NK-92 treated with Interleukin-12 subunit alpha and Interleukin-12 subunit beta, amount 100 ng/mL, for 24 hours (cell line): ENCODE measurements at regions not wholly inside any gene's neighbourhood (a gene's known extent, or its start where the extent isn't known, plus 50 kb on each side); places are given as distances from the start of the nearest gene placed in this dataset.

Experiments
- DNase-seq: peaks from one replicate; lab custom pipeline; 2025; lab: John Stamatoyannopoulos, UW

DNA sequence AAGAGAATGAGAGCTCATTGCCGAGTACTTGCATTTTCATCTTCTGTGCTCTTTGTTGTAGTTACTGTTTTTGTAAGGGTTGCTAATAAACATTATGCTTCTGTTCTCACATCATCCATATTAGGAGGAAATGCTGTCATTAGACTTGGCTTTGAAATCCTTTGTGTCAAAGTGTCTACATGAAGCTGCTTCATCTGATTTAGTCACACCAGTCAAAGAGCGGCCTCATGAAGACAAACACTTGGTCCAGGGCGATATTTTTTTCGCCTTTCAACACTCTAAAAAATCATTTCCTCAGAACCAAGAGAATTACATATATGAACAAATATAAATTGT, 105.0 kb downstream of the SPRY2 start:
- no peak for DNase-seq

DNA sequence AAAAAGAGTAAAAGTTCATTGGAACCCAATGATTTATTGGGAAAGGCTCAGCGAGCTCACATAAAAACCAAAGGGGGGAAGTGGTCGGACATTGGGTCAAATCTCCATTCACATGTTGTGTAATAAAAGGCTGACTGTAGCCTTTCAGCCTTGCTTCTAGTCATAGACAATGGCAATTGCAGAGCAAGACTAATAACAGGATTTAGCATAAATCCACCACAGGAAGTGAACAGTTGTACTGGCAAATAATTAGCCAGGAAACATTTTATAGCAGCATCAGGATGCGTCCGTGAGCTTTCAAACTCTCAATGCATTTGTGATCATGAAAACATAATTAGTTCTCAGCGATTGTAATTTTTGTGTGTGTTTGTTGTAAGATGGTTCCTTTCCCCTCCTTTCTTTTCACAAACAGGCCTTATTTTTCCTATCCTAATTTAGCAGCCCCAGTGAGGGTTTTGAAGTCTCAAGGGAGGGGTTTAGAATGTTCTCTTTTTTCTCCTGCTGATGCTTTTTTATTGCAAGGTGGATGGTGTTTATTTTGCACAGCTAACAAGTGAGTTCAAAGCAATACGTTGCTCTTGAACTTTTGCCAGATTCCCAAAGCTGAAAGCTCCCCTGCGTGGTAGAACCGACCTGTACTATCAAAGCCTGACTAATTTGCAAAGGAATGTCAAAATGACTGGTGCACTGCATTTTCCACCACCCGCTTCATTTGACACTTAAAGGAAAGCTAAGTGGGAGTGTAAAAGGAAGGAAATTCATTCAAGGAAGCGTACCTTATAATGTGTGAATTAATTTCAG, 105.6 kb downstream of the SPRY2 start:
- no peak for DNase-seq

DNA sequence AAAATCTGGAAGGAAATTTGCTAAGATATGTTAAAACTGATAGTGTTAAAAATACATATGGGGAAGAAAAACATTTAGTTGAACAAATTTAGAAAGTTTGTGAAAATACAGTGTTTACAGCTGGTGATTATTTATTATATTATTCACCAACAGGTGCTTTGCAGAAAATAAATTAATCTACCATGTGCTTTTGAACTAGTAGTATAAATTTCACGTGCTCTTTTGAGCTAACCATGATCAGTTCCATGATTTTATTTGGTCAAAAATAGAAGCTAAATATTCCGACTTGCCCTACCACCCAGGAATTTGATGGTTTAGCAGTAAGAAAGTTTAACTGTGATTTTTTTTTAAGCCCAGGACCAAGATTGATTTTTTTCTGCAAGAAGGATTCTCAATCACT, 113.3 kb downstream of the SPRY2 start:
- no peak for DNase-seq

DNA sequence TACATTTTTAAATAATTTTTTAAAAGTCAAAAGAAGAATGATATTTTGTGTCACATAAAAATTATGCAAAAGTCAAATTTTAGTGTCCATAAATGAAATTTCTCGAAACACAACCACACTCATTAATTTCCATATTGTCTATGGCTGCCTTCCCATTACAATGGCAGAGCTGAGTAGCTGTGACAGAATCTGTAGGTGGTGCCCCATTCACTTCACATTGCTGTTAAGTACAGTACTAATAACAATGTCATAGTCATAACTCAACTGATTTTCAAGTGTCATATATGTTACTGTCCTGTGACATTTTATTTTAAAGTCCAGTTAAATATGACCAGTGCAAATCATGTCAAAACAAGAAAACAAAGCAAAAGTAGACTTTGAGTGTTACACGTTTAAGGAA, 114.3 kb downstream of the SPRY2 start:
- no peak for DNase-seq

DNA sequence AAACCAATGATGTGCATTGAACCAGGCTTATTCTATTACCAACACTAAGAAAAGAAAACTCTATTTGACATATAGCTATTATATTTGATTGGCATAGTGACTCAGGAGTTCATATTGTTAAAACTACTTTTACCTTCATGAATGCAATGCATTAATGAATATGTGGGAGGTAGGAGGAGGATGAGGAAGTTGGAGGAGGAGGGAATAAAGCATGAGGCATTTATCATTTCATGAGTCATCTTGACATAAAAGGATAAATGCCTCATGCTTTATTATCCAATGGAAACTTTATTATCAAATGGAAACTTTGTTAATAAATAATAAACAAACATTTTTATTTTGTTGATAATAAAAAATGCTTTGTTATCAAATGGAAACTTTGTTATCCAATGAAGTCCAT, 116.5 kb downstream of the SPRY2 start:
- no peak for DNase-seq

DNA sequence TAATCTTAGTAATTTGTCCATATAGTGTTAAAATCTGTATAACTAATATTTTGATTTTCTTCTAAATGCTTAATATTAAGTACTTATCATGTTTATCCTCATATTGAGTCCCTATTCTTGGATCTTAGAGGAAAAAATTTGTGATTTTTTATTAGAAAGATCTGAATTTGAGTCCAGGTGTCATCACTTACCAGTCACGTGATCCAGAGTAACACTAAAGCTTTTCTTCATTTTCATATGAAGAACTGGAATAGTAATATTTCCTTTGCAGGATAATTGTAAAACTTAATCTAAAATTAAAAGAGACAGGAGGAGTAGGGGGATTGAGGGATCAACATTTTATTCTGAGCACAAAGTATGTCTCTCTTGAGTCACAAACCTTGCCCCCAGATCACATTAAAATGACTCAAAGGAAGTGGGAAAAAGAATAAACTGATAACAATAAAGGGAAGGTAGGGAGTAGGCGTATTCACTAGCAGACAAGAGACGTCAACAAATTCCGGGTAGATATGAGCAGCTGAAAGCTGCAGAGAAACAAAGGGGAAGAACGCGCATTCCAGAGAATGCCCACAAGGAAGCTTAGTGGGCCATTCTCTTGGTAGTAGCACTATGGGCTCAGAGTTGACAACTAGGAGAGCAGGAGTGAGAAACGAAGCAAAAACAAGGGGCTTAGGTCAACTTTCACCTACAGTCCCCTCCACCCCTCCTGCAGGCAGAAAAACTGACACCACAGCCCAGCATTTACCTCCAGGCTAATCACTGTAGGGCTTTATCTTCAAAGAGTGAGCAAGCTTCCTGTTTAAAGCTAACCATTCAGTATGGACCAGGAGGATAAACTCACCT, 123.1 kb downstream of the SPRY2 start:
- DNase-seq = no peak

DNA sequence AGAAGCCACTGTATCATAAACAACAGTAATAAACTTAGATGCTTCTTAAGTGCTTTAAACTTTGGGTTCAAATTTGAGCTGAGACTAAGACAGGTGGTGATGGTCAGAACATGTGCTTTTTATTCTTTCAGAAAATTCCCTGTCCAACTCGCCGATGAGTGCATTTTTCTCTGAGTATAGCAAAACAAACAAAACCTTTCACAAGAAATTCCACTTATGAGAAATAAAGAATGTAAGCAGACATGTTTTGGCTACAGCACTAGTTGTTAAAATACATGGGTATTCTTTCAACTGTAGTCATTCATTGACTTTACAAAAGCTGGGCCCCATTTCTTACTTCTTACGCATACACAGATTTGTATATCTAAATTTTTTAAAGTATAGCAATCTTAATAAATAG, 125.6 kb downstream of the SPRY2 start:
- no peak for DNase-seq

DNA sequence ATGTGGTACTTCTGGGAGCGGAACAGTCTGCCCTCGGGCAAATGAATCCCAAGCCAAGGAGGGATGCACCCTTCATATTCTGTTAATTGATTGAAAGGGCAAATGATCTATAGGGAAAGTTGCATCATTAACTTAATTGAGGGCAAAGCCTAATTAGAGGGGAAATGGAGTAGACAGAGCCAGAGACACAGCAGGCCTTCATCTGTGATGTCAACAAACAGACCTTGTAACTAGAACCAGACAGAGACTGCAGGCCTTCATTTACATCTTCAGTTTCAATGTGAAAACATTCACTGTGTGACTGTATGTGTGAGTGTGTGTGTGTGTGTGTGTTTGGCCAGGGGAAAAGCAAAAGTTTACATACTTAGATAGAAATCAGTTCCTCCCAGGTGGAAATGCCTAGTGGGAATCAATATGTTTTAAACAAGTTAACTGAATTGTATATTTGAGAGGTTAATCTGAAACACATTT, 126.4 kb downstream of the SPRY2 start:
- no peak for DNase-seq

DNA sequence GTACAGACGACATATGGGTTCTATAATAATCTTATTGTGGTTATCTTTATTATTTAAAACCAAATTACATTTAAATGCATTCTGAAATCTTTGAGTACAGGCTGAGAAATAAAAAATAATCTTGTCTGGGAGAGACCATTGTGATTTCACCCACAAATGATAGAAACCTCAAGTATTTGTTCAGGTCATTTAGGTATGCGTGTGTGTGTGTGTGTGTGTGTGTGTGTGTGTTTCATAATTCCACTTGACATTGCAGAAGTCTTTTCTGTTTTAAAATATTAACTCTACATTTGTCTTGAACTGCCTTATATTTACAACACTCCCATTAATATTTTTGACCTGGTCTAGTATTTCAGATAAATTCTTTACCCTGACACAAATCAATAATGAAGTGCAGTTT, 126.9 kb downstream of the SPRY2 start:
- DNase-seq = no peak

DNA sequence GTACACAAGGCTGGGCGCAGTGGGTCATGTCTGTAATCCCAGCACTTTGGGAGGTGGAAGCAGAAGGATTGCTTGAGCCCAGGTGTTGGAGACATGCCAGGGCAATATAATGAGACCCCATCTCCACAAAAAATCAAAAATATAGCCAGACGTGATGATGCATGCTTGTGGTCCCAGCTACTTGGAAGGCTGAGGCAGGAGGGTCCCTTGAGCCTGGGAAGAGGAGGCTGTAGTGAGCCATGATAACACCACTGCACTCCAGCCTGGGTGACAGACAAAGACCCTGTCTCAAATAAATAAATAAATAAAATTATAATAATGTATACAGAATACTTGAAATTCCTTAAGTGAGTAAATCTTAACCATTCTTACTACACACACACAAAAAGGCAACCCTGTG, 127.7 kb downstream of the SPRY2 start:
- no peak for DNase-seq

DNA sequence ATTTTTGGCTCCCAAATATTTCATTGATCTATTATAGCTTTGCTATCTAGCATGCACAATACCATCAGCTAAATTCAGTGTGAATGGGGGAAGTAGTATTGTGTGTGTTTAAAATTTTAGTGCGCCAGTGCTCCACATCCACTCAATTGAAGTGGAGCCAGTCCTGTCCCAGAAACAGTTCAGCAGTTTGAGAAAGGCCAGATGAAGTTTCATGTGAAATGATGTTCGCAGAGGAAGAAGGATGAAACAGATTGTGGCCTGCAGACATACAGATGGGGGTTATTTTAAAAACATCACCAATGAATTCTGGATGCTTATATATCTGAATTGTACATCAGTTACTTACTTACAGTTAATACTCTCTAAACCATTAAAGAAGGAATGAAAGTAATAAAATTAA, 129.4 kb downstream of the SPRY2 start:
- no peak for DNase-seq

DNA sequence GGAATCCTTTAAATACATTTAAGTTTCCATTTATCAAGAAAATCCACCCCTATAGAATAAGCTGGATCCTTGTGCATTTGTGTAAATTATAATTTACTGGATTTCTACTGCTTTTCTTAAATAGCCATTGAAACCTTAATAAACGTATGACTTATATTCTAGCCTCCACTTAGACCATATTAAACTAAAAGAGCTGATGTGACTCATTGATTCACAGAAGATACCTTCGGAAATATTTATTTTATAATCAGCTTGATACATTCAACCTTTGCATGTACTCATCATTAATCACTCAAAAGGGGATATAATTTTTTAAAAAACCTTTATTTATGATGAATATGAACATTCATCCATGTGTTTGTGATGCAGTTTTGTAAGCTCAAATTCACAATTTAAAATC, 136.3 kb downstream of the SPRY2 start:
- DNase-seq = no peak

DNA sequence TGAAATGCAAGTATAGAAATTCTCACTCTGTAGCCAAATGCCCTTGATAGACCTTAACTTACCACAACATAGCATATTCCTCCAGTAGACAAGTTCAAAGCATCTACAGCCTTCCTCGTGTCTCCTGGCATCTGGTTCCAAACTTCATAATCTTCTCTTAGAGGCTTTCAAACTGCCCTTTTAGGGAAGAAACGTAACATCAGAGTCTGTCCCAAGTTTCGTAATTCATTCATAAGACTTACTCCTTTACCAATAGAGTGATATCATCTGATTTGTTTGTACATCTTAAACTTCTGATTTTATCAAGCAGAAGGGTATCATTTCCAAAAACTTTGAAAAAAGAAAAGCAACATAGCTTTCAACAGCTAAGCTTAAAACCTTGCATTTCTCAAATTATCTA, 137.4 kb downstream of the SPRY2 start:
- no peak for DNase-seq

DNA sequence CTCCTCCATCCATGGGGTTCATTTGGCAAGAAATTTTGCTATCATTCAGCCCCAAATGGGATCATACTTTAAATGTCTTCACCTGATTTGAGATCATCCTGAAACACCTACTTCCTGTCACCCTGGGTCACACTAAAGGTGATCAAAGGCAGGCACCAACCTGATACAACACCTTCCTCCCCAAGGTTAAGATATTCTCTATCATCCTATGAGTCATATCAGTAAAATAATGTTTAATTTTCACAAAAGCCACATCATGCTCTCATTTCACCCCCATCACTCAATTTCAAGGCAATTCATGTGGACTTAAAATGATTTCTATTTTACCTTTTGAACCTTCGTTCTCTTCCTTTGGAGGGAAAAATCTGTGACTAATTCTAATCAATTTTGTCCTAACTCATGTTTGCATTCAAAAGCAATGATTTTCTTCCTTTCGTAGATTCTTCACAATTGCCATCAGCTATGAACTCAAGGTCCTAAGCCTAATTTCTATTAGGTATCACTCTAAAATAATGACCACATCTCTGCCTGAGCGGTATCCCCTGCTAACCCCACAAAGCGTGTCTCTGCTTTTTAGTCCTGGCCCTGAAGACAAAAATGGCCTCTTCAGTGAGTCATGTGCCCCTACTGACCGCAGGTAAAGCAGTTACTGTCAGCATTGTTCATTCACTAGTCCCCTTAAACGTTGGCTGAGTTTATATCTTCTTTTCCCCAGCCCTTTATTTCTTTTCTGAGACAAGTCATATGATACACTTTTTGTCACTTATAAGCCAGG, 139.0 kb downstream of the SPRY2 start:
- DNase-seq = no peak

DNA sequence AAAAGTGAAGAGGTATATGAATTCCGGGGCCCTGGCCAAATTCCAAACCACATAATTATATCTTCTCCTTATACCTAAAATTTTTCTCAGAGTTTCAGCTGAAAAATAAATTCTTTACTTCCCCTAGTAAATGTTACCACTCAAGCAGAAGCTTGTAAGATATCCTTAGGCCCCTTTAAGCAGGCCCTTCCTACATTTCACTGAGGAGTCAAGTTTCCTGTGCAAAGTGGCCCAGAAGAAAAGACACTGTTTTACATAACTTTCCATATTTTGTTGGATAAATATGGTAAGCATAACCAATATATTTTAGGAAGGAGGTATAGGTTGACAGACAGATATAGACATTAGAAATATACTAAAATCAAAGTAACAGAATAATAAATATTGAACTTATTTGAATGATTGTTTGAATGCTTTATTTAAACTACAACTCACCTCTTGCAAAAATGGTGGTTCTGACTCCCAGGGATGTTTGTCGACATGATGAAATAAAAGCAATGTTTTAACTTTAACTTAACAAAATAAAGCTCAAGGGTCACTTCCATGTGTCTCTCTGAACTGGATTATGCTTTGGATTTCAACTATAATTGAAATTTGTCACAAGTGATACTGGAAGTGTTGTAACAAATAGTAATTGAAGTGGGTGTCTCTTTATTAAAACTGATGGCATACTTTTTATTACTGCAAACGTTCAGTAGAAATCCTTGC, 141.2 kb downstream of the SPRY2 start:
- DNase-seq = no peak

DNA sequence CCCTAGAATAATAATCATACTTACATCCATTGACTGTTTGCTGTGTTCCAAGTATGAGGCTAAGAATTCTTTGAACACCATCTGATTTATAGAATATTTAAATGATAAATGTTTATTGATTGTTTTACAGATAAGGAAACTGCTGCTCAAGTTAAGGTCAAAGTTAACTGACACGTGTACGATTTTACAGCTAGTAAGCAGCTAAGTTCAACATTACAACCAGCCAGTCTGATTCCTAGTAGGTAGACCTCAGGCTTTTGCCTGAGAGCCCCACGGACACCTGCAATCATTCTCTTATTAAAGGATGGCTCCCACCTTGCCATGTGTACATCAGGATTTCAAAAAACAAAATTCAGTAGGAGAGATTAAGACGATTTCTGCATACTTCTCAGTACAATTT, 141.9 kb downstream of the SPRY2 start:
- DNase-seq = no peak

DNA sequence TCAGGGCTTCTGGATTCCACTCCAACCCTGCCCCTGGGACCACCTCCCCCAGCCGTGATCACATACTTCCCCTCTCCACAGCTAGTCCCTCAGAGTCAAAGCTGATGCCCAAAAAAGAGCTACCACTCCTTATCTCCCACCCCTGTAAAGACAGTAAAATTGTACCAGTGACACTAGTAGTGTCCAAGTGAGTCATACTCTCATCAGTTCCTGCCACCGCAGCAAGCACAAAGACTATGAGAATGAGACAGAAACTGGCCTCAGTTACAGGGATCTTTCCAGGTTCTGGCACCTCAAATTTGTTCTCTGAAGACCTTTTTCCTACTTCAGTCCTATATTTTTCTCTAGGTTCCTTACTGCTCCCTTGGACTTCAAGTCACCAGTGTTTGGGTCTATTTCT, 144.2 kb downstream of the SPRY2 start:
- DNase-seq = no peak

DNA sequence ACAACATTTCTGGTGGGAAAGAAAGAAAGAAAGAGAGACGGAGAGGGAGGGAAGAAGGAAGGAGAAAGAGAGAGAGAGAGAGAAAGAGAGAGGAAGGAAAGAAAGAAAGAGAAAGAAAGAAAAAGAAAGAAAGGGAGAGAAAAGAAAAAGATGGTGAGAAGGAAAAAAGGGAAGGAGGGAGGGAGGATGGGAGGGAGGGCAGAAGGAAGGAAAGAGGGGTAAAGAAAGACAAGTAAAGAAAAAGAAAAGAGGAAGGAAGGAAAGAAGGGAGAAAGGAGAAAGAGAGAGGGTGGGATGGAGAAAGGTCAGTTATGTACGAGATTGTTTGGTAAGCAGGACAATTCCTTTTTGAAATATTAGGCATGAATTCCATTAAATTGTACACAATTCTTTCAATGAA, 145.3 kb downstream of the SPRY2 start:
- DNase-seq = no peak

DNA sequence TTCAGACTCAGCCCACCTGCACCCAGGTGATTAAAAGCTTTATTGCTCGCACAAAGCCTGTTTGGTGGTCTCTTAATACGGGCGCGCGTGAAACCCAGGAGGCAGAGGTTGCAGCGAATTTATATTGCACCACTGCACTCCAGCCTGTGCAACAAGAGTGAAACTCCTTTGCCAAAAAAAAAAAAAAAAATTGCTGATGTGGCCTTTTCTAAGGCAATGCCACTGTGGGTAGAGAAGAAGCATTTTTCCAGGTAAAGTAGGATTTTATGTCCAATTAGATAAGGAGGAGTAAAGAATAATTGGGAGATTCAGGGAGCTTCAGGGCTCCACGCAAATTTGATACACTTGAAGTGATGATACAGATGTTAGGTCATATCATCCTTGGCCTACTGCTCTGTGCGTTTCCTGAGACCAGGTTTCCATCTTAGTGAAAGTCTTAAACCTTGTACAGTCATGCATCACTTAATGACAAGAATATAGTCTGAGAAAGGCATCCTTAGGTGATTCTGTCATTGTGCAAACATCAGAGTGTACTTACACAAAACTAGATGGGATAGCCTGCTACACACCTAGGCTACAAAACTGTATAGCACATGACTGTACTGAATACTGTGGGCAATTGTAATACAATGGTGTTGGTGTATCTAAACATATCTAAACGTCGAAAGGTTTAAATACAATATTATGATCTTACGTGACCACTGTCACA, 150.9 kb downstream of the SPRY2 start:
- no peak for DNase-seq

DNA sequence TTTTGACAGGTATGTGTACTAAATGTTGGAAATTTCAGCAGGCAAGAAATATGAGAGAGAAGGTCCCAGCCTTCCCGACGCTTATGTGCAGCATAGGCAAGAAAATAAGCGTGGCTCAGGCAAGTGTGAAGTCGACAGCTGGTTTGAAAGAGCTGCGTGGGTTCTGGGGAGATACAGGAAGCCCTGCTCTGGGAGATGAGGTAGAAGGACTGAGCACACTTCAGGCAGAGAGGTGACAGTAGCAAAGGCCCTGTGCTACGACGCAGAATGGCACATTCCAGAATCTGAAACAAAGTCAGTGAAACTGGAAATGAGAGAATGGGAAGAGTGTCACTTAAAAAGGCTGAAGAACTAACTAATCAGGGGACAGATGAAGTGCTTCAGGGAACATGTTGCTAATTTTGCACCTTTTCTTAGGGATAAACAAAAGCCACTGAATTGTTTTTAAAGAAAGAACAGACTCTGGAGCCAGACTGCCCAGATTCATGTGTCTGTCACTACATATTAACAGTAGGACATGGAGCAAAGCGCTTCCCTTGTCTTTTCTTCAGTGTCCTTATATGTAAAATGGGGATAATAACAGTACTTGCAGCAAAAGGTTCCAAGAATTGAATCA, 160.1 kb downstream of the SPRY2 start:
- DNase-seq = no peak

DNA sequence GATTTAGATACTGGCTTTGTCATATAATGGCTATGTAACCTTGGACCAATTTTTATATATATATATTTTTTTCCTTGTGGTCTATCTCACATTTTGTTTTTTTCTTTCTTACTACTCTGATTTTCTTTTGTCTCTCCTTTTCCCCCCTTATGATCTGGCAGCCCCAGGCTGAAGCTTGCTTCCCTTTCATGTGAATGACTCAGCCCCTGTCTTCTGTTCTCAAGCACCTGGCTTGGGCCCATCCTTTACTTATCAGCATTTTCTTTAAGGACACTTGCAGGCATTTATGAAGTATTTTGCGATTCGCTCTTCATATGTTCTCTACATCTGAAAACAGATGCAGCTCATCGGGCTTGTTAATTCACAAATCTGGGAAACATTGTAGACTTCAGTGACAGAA, 163.6 kb downstream of the SPRY2 start:
- no peak for DNase-seq
